GM12865 (cell line): ENCODE measurements at regions not wholly inside any gene's neighbourhood (a gene's known extent, or its start where the extent isn't known, plus 50 kb on each side); places are given as distances from the start of the nearest gene placed in this dataset.

Source experiments
- DNase-seq: peaks from one replicate; pipeline ENCODE4 v3.0.0; 2010; ENCODE audit warnings: low read depth
- H3K4me3 ChIP-seq: 2 replicates; pipeline ENCODE4 v1.5.1; 2011; ENCODE audit warnings: mild to moderate bottlenecking, low read depth, low read length, control low read depth
- TF ChIP-seq, protein P1 (sequence below): IDR thresholded peaks from 2 replicates; pipeline ENCODE4 v1.5.1; 2011; ENCODE audit warnings: low read length, control low read depth, low read depth, inconsistent platforms; ENCODE audit not compliant: insufficient read depth; ENCODE audit errors: missing control alignments

DNA sequence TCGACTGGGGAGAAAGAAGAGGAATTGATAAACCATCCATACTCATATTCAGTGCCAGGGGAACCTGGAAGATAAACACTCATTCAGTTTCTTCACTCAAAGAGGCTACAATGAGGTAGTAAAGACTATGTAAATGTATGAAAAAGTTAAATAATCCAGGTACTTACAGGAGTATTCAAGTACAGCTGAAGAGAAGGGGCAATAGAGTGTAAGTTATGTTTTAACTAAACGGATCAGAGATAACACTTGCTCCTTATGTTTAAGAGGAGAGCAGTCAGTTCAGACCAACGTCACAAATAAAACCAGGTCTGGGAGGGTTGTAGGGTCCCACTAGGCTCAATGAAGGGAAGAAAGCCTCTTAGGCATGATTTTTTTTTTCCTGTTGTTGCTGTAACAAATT is 358.3 kb upstream of the SMIM21 start:
- TF ChIP-seq, protein P1, sequence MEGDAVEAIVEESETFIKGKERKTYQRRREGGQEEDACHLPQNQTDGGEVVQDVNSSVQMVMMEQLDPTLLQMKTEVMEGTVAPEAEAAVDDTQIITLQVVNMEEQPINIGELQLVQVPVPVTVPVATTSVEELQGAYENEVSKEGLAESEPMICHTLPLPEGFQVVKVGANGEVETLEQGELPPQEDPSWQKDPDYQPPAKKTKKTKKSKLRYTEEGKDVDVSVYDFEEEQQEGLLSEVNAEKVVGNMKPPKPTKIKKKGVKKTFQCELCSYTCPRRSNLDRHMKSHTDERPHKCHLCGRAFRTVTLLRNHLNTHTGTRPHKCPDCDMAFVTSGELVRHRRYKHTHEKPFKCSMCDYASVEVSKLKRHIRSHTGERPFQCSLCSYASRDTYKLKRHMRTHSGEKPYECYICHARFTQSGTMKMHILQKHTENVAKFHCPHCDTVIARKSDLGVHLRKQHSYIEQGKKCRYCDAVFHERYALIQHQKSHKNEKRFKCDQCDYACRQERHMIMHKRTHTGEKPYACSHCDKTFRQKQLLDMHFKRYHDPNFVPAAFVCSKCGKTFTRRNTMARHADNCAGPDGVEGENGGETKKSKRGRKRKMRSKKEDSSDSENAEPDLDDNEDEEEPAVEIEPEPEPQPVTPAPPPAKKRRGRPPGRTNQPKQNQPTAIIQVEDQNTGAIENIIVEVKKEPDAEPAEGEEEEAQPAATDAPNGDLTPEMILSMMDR: no peak
- DNase-seq: no peak
- H3K4me3 ChIP-seq: no peak overlapping the region

DNA sequence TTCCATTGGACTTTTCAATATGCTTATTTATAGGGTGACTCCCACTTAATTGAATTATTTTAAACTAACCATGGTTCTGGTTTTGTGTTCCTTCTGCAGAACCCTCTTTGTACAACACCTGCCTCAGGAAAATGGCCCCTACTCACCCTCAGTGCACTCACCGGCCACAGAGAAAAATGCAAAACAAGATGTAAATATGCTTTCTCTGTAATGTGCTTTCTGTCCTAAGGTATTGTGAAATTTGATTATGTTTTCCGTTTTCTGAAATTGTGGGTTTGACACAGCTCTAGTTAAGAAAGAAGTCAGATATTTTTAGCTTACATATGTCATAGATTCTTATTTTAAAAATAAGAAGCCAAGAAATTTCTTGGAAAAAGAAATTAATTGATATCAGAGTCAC is 357.7 kb upstream of the SMIM21 start:
- no peak overlapping the region for H3K4me3 ChIP-seq
- TF ChIP-seq, protein P1: no peak
- peak; percentile 3 for DNase-seq

DNA sequence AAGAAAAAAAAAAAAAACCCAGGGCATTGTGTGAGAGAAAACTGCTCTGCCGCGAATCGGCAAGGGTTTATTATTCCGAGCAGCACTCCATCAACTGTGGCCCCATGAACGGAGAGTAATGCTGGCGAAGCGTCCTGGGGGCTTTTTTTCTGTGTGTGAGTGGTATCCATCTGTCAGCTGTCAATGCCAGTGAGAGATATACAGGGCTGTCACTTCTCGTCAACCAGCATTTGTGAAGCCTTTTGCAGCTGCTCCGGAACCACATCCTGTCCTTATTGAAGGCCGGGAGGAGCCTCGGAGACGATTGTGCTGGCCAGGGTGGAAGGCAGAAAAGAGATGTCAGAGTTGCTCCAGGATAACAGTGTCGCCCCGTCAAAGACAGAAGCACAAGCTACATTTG is 356.9 kb upstream of the SMIM21 start:
- H3K4me3 ChIP-seq: no peak overlapping the region
- TF ChIP-seq, protein P1: no peak
- peak; percentile 10 for DNase-seq

DNA sequence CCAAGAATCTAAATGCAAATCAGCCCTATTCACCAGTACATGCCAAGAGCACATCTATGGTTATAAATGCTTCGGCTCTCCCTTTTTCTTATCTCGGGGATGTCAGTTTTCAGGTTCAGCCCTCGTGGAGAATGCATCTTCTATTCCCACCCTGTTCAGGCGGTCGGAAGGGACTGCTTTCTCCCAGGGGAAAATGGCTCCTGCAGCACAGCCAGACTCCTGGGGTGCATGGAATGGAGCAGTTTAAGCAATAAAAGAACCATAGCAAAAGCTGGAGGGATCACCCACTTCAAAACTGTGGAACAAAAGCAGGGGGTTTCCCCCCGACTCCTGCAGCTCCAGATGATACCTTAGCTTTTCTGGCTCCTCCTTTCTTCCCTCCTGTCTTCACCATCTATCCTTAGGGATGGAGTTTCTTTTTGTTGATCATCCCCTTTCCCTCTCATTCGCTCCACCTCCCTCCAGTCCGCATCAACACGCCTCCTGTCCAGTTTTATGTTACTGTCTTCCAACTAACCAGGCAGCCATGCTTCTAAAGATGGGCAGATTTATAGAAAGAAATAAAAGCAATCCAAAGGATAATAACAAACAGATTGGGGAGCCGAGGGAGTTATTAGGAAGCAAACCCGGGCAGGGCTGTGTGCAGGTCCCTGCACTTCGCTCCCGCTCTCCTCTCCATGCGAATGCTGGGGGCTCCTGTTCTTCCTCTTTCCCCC is 356.2 kb upstream of the SMIM21 start:
- H3K4me3 ChIP-seq: no peak overlapping the region
- TF ChIP-seq, protein P1: no peak
- DNase-seq: no peak

DNA sequence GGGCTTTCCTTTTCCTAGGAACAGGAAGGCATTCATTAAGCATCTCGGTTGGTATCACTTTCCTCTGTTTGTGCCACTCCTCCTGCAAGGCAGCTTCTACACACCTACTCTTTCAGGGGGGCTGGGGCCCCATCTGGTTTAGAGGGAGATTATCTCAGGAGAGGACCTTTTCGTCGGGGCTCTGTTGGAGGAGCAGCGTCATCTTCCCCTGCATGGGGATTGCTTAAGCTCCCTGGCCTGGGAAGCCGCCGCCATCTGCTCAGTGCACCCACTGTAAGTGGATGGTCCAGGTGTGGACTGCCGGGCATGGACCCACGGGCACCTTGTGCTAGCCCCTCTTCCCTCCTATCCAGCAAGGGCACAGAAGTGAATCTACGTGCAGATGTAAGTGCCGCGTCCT is 355.3 kb upstream of the SMIM21 start:
- no peak for DNase-seq
- no peak overlapping the region for H3K4me3 ChIP-seq
- TF ChIP-seq, protein P1: no peak

DNA sequence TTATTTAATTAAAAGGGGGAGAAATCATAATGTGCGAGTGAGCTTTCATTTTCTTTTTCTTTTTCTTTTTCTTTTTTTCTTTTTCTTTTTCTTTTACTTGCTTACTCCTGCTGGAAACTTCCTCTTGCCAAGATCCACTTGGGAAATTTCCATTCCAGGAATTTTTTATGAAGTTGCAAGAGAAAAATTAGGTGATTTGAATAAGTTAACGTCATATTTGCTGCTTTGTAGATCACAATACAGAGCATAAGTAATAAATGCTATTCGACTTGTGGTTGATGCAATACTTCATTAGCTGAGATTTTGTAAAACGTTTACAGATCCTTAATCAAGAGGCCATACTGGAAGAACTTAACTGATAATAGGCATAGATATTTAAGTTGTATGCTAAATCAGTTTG is 354.7 kb upstream of the SMIM21 start:
- H3K4me3 ChIP-seq: no peak overlapping the region
- DNase-seq: no peak
- TF ChIP-seq, protein P1: no peak

DNA sequence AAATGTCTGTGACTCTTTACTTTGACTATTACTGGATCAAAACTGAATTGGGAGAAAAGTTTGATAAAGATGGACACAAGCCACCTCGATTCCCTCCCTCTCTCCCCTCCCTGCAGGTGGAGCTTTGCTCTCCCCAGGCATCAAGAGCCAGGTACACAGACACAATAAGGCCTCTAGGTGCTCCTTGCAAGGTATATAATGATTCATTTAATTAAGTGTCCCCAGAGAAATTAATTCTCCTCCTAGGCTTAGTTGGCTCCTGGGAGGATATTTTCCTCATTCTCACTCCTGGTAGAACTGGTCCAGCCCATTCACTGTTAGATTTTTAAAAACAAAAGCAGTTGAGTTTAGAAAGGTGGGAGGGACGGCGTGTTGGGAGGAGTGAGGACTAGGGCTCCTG is 352.4 kb upstream of the SMIM21 start:
- no peak for DNase-seq
- no peak overlapping the region for H3K4me3 ChIP-seq
- TF ChIP-seq, protein P1: no peak
